GM12892 (cell line): ENCODE measurements at regions not wholly inside any gene's neighbourhood (a gene's known extent, or its start where the extent isn't known, plus 50 kb on each side); places are given as distances from the start of the nearest gene placed in this dataset.

Source experiments
- DNase-seq: peaks from one replicate; pipeline ENCODE4 v3.0.0; 2011; ENCODE audit not compliant: insufficient read length
- FAIRE-seq: peaks from 2 replicates; lab custom pipeline; 2011; peaks lifted over from hg19 to GRCh38; lab: Jason Lieb, UNC
- POLR2A ChIP-seq: IDR thresholded peaks from 2 replicates; pipeline ENCODE4 v1.6.1; 2011; ENCODE audit warnings: low read depth, low read length, control low read depth
- POLR2AphosphoS5 ChIP-seq: IDR thresholded peaks from 2 replicates; pipeline ENCODE4 v1.6.1; 2011; ENCODE audit warnings: low read depth, low read length, control low read depth
- TAF1 ChIP-seq: IDR thresholded peaks from 2 replicates; pipeline ENCODE4 v1.6.1; 2011; ENCODE audit warnings: low read depth, mild to moderate bottlenecking, control low read depth, low read length, borderline replicate concordance

DNA sequence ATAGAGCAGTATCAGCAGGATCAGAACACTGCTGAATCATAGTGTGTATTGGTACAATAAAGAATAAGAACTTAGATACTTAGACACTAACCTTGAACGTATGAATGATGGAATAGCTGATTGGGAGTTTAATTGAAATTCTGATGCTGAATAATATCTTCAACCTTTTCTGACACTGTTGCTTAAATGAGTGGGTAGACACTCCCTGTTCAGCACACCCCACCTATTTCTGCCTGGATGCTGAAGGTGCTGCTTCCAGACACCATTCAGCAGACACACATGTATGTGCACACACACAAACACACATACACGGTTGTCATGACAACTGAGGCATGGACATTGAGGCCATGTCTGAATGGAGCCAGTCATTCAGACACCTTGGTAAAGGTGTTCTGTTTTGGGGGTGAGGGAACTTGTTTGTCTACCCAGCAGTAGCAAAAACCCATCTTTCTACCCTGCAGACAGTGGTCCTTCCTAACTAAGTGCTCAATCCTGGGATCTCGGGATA lies 54.3 kb downstream of the TMEM215 start:
- no peak for FAIRE-seq
- TF ChIP-seq TAF1 (no peak), POLR2AphosphoS5 (no peak), POLR2A (no peak)

DNA sequence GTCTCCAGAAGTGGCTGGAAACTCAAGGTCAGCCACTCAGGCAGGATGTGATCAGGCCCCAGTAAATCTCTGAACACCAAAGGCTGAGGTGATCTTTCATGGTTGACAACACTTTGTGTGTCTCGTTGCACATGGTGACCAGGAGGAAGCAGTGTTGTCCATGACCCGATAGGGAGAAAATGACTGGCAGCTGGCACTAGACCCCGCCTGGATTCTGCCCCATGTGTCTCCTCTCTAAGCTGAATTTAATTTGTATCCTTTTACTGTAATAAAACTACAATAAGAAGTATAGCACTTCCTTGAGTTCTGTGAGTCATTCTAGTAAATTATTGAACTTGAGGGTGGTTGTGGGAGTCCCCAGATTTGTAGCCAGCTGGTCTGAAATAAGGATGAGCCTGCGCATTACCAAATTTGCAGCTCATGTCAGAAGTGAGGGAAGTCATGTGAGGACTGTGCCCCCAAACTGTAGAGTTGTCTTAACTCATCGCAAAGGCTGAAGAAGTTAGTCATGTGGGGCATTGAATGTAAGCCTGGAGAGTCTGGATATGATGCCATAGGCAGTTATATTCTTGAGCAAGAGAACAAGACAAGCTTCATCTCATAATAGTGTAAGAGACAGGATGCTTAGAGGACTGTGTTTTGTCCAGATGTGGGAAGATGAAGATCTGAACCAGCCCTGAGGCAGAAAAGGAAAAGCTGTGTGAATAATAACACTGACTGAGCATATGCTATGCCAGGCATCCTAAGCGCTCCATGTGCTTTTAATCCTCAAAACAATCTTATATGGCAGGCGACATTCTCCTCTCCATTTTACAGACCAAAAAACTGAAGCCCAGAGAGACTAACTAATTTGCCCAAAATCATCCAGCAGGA lies 55.9 kb downstream of the TMEM215 start:
- no peak for TF ChIP-seq POLR2AphosphoS5
- no peak for TF ChIP-seq TAF1
- TF ChIP-seq POLR2A = no peak
- FAIRE-seq (no peak), DNase-seq (no peak)

More for the DNA sequence above, 54.3 kb downstream of the TMEM215 start:
- no peak for DNase-seq

DNA sequence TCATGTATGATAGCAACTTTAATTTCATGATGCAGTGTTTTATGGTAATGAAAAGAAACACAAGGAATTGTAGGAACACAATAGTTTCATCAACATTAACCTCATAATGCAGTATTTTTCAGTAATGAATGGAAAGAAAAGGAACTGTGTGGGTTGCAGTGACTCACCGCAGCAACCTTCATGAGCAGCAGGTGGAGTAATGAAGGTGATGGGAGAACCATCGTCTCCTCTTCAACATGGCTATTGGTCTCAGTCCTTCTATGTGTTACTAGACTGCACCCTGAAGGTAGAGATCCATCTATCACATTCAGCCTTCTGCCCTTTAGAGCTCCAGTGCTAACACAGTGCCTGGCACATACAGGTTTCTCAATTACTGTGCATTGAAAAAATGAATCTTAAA lies 58.0 kb downstream of the TMEM215 start:
- DNase-seq = no peak
- no peak for FAIRE-seq
- TF ChIP-seq TAF1 (no peak), POLR2AphosphoS5 (no peak), POLR2A (no peak)

DNA sequence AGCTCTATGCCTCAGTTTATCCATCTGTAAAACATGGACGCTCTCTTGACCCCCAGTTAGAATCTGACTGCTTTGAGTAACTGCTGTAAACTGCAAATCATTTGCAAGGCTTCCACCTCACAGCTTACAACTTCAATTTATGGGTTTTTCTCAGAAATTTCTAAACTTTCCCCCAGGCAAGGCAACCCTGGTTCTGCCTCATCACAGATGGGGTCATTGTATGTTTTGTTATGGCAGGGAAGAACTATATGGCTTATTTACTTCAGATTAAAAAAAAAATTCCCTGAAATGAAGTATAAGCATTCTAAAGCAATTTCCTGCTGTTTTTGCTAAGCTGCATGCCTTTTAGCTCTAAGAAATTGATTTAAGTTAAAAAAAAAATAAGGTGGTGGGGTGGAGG lies 60.0 kb downstream of the TMEM215 start:
- TF ChIP-seq POLR2AphosphoS5 (no peak), POLR2A (no peak), TAF1 (no peak)
- DNase-seq (no peak), FAIRE-seq (no peak)

DNA sequence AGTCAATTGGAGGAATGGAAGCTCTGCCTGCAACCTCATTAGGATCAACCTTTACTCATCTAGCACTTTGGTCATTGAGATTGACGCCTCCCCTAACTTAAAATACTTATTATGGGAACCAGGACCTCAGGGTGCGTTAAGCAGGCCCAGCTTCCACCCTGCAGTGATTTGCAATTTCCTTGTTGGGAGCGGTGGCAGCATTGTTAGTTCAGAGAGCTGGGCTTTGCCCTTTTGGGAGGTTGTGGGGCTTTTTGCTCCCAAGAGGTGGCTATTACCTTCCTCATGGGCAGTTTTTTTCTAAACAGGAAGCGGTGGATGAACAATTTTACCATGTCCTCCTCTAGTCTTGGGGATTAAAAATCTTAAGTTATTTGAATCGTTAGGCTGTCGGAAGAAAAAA lies 60.9 kb downstream of the TMEM215 start:
- FAIRE-seq = no peak
- no peak for DNase-seq
- TF ChIP-seq TAF1 = no peak
- TF ChIP-seq POLR2A = no peak
- TF ChIP-seq POLR2AphosphoS5 = no peak

DNA sequence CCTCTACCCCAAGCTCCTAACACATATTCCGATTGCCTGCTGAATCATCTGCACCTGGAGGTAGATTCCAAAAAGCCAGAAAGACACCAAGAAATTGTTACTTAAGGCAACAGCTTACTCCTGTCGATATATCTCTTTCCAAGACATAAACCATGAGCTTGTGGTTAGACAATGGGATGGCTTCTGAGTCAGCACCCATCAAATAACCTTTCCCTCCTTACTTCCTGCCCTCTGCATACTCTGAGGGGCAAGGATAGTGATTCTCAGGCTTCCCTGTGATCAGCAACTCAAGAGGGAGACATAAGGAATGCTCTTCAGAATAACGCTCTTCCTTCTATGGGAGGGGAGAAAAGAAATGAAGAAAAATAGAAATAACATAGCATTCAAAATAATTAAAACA lies 70.9 kb downstream of the TMEM215 start:
- no peak for TF ChIP-seq TAF1
- no peak for TF ChIP-seq POLR2A
- TF ChIP-seq POLR2AphosphoS5 = no peak
- DNase-seq = no peak
- no peak for FAIRE-seq

DNA sequence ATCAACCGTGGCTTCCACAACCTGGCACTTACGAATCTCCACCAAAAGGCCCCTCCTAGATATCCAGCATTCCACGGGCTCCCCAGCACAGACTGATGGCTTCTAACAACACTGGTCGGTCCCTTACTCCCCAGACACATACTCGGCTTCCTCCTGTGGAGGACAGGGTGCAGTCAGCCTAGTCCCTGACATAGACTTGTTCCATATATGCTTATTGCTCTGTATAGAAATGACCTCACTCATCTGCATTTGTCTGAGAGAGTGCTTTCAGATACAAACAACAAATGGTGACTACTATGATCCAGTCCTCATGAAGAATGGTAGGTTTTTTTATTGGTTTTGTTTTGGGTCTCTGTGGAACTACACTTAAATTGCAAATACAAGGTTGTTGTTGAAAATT lies 72.4 kb downstream of the TMEM215 start:
- FAIRE-seq (no peak), DNase-seq (no peak)
- TF ChIP-seq POLR2AphosphoS5 (no peak), POLR2A (no peak), TAF1 (no peak)

DNA sequence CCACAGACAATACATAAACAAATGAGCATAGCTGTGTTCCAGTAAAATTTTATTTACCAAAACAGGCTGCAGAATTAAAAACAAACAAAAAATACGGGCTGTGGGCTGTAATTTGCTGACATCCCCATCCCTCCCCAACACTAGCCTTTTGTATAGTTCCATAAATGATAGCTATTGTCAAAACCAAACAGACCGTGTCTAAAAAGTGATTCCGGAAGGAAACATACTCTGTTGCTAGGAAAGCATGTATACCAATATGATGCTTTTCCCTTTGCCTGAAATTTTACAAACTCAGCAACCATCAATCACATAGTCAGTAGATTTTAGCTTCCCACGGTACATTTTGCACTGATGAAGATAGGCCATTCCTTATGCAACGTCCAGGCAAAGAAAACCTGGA lies 80.0 kb downstream of the TMEM215 start:
- DNase-seq (no peak), FAIRE-seq (no peak)
- TF ChIP-seq POLR2A = no peak
- no peak for TF ChIP-seq TAF1
- TF ChIP-seq POLR2AphosphoS5 = no peak

DNA sequence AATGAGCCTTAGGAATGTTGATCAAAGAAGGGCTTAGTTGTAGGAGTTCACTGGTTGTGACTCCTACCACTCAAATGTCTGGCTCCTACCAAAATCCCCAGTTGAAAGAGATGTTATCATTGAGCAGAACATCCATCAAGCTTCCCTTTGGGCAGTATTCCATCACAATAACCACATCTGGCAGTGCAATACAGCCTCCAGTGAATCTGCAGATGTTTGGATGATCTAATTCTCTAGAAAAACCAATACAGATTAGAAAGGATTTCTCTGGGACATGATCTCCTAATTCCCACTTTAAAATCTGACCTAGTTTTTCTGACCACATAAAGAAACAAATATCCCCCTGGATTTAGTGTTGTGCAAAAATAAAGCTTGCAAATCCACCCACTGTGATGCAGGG lies 81.6 kb downstream of the TMEM215 start:
- DNase-seq (no peak), FAIRE-seq (no peak)
- no peak for TF ChIP-seq TAF1
- TF ChIP-seq POLR2AphosphoS5 = no peak
- TF ChIP-seq POLR2A = no peak

DNA sequence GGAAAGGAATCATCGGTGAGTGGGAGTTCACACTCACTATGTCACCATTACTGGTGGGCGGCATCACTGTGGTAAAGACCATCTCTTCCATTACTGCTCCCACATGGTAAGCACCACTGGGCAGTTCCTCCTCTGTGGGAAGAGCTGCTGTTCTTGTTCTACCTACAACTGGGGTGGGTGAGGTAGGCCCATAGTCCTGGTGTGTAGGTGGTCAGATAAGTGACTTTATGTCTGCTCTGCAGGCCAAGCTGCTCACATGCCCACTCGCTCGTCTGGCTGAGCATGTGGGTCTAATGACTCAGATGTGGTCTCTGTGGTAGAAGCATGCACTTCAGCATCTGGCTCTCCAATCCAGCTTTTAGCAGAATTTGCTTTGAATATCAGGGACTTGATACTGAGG lies 82.9 kb downstream of the TMEM215 start:
- DNase-seq (no peak), FAIRE-seq (no peak)
- no peak for TF ChIP-seq POLR2A
- no peak for TF ChIP-seq TAF1
- no peak for TF ChIP-seq POLR2AphosphoS5

DNA sequence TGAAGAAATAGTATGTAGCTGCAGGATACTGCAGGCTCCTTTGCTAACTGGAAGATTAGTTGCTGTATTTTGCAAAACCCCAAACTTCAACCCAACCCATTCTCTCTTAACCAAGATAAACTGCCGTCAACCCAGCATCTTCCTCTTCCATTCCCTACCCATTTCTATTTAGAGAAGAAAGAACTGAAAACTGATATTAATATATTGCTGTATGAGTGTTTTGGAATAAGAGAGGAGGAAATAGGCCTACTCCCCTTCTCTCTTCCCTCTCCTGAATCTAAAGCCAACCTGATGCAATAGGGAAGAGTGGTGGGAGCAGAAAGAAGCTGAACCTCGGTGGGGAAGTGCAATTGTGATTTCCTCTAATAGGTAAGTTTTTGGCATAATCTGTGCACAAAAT lies 83.7 kb downstream of the TMEM215 start:
- TF ChIP-seq POLR2A = no peak
- TF ChIP-seq TAF1 = no peak
- TF ChIP-seq POLR2AphosphoS5 = no peak
- DNase-seq (no peak), FAIRE-seq (no peak)

DNA sequence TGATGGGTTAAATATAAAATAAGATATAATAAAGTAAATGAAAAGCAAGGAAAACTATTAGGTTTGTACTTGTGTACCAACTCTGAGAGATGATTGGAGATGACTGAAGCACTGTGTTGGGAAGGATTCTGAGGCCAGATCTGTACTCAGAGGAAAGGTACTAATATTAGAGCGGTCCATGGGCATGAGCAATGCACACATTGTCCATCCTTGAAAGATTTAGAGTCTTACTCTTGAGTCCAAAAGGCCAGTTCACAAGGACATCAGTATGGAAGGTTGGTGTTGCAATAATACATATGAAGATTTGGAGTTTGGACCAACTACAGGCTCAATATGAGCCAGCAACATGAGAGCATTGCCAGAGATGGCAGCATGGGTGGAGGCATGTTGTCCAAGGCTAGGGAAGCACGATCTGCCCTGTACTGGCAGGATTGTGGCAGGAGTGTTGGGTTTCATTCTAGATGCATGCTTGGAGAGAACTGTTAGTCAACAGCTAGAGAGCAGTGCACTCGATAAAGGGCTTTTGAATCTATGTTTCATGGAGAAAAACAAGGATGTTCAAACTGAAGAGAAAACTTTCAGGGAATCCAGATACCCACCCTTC lies 84.4 kb downstream of the TMEM215 start:
- DNase-seq (no peak), FAIRE-seq (no peak)
- TF ChIP-seq TAF1 (no peak), POLR2AphosphoS5 (no peak), POLR2A (no peak)
